ENCODE measurements at regions not wholly inside any gene's neighbourhood (a gene's known extent, or its start where the extent isn't known, plus 50 kb on each side); places are given as distances from the start of the nearest gene placed in this dataset.

DNA sequence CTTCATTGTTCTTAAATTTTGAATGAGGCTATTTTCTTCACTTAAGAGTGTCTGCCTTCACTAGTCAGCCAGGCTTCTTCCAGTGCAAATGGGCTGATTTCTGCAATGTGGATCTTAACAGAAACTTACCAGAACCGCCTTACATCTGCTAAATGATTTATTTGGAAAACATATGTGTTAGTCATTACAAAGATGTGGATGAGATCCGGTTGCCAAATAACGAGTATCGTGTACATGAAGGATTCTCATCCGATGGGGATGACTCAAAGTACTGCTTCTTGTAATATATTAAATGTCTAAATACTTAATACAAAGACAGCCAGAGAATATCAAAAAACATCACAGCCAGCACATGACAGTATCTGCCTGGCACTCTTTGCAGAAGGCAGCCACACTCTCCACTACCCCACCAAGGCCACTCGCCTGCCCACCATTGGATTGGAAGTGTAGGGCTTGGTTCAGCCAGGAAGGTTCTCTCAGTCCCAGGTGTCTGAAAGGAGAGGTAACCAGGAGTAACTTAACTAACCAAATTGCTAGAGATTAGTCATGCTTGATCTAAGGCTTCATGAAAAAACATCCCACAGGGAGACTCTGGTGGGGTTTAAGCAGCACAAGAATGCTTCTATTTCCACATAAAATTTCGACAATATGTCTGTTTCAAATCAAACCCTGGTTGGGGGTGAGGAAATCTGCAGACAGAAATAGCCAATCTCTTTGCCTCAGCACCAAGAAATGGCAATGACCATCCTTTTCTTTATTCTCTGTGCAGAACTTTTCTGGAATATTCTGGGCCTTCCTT, 174.8 kb downstream of the GADD45G start:
- H4K8ac ChIP-seq (ENCODE audit: low read depth, low read length): no peak overlapping the region
- peaks cover 32% of the 10 kb centered on the region for H3K79me1 ChIP-seq (ENCODE audit: low read length)
- H3K4me3 ChIP-seq (ENCODE audit: low read depth, low read length): no peak overlapping the region
- H3K9ac ChIP-seq (ENCODE audit: low read length): no peak overlapping the region
- no peak overlapping the region for H2AFZ ChIP-seq (ENCODE audit: insufficient read depth, low read length, poor library complexity)
- no peak overlapping the region for H3K18ac ChIP-seq (ENCODE audit: low read length)
- H2AK5ac ChIP-seq (ENCODE audit: low read length): no peak overlapping the region
- H3K9me3 ChIP-seq (ENCODE audit: insufficient read depth, low read depth, low read length): peaks cover 2% of the 10 kb centered on the region
- WGBS (ENCODE audit: extremely low coverage, insufficient coverage, insufficient read length): no CpG with 5 or more reads among the region's 7 CpGs
- no peak overlapping the region for H4K12ac ChIP-seq (ENCODE audit: low read depth, low read length)
- no peak overlapping the region for H3K4ac ChIP-seq (ENCODE audit: low read depth, low read length)
- H3K4me1 ChIP-seq (ENCODE audit: control insufficient read depth in 1 of 2, insufficient read depth in 2 of 2, low read length in 2 of 2): peaks cover 18 to 22% of the 10 kb centered on the region in 2 experiments
- peak overlapping the region; percentile 15 for H2BK120ac ChIP-seq (ENCODE audit: insufficient read depth, low read length, poor library complexity)
- H3K4me2 ChIP-seq (ENCODE audit: low read length): no peak overlapping the region
- no peak overlapping the region for H2BK5ac ChIP-seq (ENCODE audit: low read depth, low read length, poor library complexity)
- DNase-seq: no peak
- H3K23ac ChIP-seq (ENCODE audit: low read length): no peak overlapping the region
- H3K14ac ChIP-seq (ENCODE audit: low read length): no peak overlapping the region
- no peaks in the 10 kb centered on the region for H3K36me3 ChIP-seq (ENCODE audit: control insufficient read depth in 1 of 2, insufficient read depth in 2 of 2, low read length in 2 of 2)
- no peaks in the 10 kb centered on the region for H3K79me2 ChIP-seq (ENCODE audit: control insufficient read depth, insufficient read depth, low read length, poor library complexity)
- peak overlapping the region; percentile 20 for H2BK12ac ChIP-seq (ENCODE audit: low read length)
- no peaks in the 10 kb centered on the region for H3K27me3 ChIP-seq (ENCODE audit: insufficient read depth, low read length)
- H4K91ac ChIP-seq (ENCODE audit: low read depth, low read length): peak overlapping the region; percentile 15
- peak overlapping the region; percentile 20 for H3K27ac ChIP-seq (ENCODE audit: low read depth, low read length)

DNA sequence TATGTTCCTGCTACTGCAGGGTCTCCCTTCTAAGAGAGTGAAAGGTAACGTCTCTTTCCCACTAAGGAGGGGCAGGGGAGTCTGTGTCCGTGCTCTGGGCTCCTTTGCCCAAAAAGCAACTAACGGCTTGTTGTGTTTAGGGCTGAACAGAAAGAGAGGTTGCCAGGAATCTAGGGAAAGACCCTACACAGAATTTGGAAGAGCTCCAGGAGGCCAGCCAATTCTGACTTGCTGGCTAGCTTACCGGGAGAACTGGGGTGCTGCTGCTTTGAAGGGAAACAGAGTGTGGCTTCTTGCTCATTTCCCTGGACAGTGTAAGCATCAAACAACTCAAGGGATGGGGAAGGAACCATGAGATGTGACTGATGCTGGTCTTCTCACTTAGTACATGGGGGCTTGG, 176.1 kb downstream of the GADD45G start:
- H3K36me3 ChIP-seq (ENCODE audit: control insufficient read depth in 1 of 2, insufficient read depth in 2 of 2, low read length in 2 of 2): no peaks in the 10 kb centered on the region
- peak overlapping the region; percentile 20 for H2BK120ac ChIP-seq (ENCODE audit: insufficient read depth, low read length, poor library complexity)
- no peak overlapping the region for H3K14ac ChIP-seq (ENCODE audit: low read length)
- no peaks in the 10 kb centered on the region for H3K9me3 ChIP-seq (ENCODE audit: insufficient read depth, low read depth, low read length)
- no peak overlapping the region for H4K12ac ChIP-seq (ENCODE audit: low read depth, low read length)
- H3K27me3 ChIP-seq (ENCODE audit: insufficient read depth, low read length): no peaks in the 10 kb centered on the region
- H2AFZ ChIP-seq (ENCODE audit: insufficient read depth, low read length, poor library complexity): no peak overlapping the region
- H3K9ac ChIP-seq (ENCODE audit: low read length): no peak overlapping the region
- no peak for DNase-seq
- H2BK12ac ChIP-seq (ENCODE audit: low read length): peak overlapping the region; percentile 88
- no peak overlapping the region for H3K27ac ChIP-seq (ENCODE audit: low read depth, low read length)
- peaks cover 27% of the 10 kb centered on the region for H3K79me1 ChIP-seq (ENCODE audit: low read length)
- H2AK5ac ChIP-seq (ENCODE audit: low read length): no peak overlapping the region
- H4K8ac ChIP-seq (ENCODE audit: low read depth, low read length): no peak overlapping the region
- no peak overlapping the region for H3K4me2 ChIP-seq (ENCODE audit: low read length)
- H3K4me1 ChIP-seq (ENCODE audit: control insufficient read depth in 1 of 2, insufficient read depth in 2 of 2, low read length in 2 of 2): peaks cover 18 to 19% of the 10 kb centered on the region in 2 experiments
- H4K91ac ChIP-seq (ENCODE audit: low read depth, low read length): peak overlapping the region; percentile 52
- no peak overlapping the region for H3K4ac ChIP-seq (ENCODE audit: low read depth, low read length)
- H2BK5ac ChIP-seq (ENCODE audit: low read depth, low read length, poor library complexity): no peak overlapping the region
- no peak overlapping the region for H3K18ac ChIP-seq (ENCODE audit: low read length)
- no CpG with 5 or more reads among the region's 4 CpGs for WGBS (ENCODE audit: extremely low coverage, insufficient coverage, insufficient read length)
- H3K4me3 ChIP-seq (ENCODE audit: low read depth, low read length): no peak overlapping the region
- H3K23ac ChIP-seq (ENCODE audit: low read length): no peak overlapping the region
- no peaks in the 10 kb centered on the region for H3K79me2 ChIP-seq (ENCODE audit: control insufficient read depth, insufficient read depth, low read length, poor library complexity)

DNA sequence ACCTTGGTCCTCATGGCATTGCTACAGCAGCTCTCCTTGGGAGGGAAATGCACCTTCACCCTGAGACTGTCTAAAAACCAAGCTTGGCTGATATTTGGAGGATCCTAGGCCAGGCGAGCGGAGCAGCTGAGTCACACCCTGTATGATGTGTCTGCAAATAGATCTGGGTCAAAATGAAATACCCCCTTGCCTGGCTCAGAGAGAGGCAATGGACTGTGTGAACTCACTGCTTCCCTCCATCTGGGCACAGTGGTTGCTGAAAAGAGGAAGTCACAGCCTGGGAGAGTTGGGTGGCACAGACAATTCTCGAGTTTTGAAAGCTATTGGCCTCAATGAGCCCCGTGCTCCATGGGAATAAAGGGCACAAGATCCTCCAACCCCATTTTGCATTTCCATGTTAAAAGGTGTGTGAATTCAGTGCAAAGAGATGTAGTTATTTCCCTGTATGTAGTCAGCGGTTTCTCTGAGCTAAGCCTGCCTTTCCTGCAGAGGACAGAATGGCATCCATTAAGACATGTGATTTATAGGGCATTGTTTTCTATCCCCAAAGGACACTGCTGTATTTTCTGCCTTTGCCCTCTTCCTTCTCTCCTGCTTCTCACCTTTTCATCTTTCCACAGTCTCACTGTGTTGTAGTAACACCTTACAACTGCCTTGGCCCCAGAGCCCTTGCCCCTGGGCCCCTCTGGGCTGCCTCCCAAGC, 177.2 kb downstream of the GADD45G start:
- Histone ChIP-seq H3K18ac (ENCODE audit: low read length) (peak overlapping the region; percentile 57), H3K27me3 (ENCODE audit: insufficient read depth, low read length) (no peaks in the 10 kb centered on the region), H4K8ac (ENCODE audit: low read depth, low read length) (peak overlapping the region; percentile 8), H3K4me1 (ENCODE audit: control insufficient read depth in 1 of 2, insufficient read depth in 2 of 2, low read length in 2 of 2) (peaks cover 15 to 18% of the 10 kb centered on the region in 2 experiments), H3K4me2 (ENCODE audit: low read length) (no peak overlapping the region), H3K27ac (ENCODE audit: low read depth, low read length) (no peak overlapping the region), H3K14ac (ENCODE audit: low read length) (peak overlapping the region; percentile 27), H3K23ac (ENCODE audit: low read length) (no peak overlapping the region), H4K91ac (ENCODE audit: low read depth, low read length) (peak overlapping the region; percentile 59), H4K12ac (ENCODE audit: low read depth, low read length) (no peak overlapping the region), H3K79me2 (ENCODE audit: control insufficient read depth, insufficient read depth, low read length, poor library complexity) (no peaks in the 10 kb centered on the region), H2AK5ac (ENCODE audit: low read length) (peak overlapping the region; percentile 60), H3K79me1 (ENCODE audit: low read length) (peaks cover 21% of the 10 kb centered on the region), H3K4me3 (ENCODE audit: low read depth, low read length) (no peak overlapping the region), H3K36me3 (ENCODE audit: control insufficient read depth in 1 of 2, insufficient read depth in 2 of 2, low read length in 2 of 2) (no peaks in the 10 kb centered on the region), H3K9ac (ENCODE audit: low read length) (no peak overlapping the region), H2BK5ac (ENCODE audit: low read depth, low read length, poor library complexity) (no peak overlapping the region), H2AFZ (ENCODE audit: insufficient read depth, low read length, poor library complexity) (no peak overlapping the region), H2BK12ac (ENCODE audit: low read length) (peak overlapping the region; percentile 72), H2BK120ac (ENCODE audit: insufficient read depth, low read length, poor library complexity) (peak overlapping the region; percentile 15), H3K9me3 (ENCODE audit: insufficient read depth, low read depth, low read length) (no peaks in the 10 kb centered on the region), H3K4ac (ENCODE audit: low read depth, low read length) (no peak overlapping the region)
- no CpG with 5 or more reads among the region's 5 CpGs for WGBS (ENCODE audit: extremely low coverage, insufficient coverage, insufficient read length)
- peak in 1 of 2 donors; percentile 24 for DNase-seq

DNA sequence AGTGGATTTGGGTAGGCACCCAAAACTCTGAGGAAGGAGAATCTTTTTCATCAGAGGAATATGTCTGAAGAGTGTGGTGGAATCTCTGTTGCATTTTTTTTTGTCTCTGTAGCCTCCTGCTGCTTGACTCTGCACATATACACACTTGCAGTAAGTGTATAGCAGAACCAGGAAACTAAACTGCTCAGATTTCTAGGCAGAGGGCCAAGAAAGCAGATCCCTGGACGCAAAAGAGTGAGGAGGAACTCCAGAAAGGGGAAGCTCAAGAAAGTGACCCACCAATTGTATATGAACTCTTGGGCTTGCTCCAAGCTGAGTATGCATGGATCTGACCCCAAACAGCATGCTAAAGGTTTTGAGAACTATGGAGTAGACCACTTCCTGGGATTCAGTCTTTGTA, 181.8 kb downstream of the GADD45G start:
- H3K4me1 ChIP-seq (ENCODE audit: control insufficient read depth in 1 of 2, insufficient read depth in 2 of 2, low read length in 2 of 2): peaks cover 5 to 6% of the 10 kb centered on the region in 2 experiments
- H3K27me3 ChIP-seq (ENCODE audit: insufficient read depth, low read length): no peaks in the 10 kb centered on the region
- H3K4me3 ChIP-seq (ENCODE audit: low read depth, low read length): no peak overlapping the region
- no peak overlapping the region for H3K18ac ChIP-seq (ENCODE audit: low read length)
- H4K91ac ChIP-seq (ENCODE audit: low read depth, low read length): no peak overlapping the region
- DNase-seq: peak in 1 of 2 donors; percentile 17
- no peak overlapping the region for H2BK120ac ChIP-seq (ENCODE audit: insufficient read depth, low read length, poor library complexity)
- no peaks in the 10 kb centered on the region for H3K36me3 ChIP-seq (ENCODE audit: control insufficient read depth in 1 of 2, insufficient read depth in 2 of 2, low read length in 2 of 2)
- no peak overlapping the region for H2AFZ ChIP-seq (ENCODE audit: insufficient read depth, low read length, poor library complexity)
- peaks cover 7% of the 10 kb centered on the region for H3K79me1 ChIP-seq (ENCODE audit: low read length)
- no peak overlapping the region for H3K9ac ChIP-seq (ENCODE audit: low read length)
- no peak overlapping the region for H4K12ac ChIP-seq (ENCODE audit: low read depth, low read length)
- H3K23ac ChIP-seq (ENCODE audit: low read length): no peak overlapping the region
- H3K27ac ChIP-seq (ENCODE audit: low read depth, low read length): no peak overlapping the region
- no peak overlapping the region for H2BK5ac ChIP-seq (ENCODE audit: low read depth, low read length, poor library complexity)
- H3K79me2 ChIP-seq (ENCODE audit: control insufficient read depth, insufficient read depth, low read length, poor library complexity): no peaks in the 10 kb centered on the region
- H3K4ac ChIP-seq (ENCODE audit: low read depth, low read length): no peak overlapping the region
- H3K4me2 ChIP-seq (ENCODE audit: low read length): no peak overlapping the region
- no CpG with 5 or more reads among the region's 1 CpG for WGBS (ENCODE audit: extremely low coverage, insufficient coverage, insufficient read length)
- H3K14ac ChIP-seq (ENCODE audit: low read length): no peak overlapping the region
- H3K9me3 ChIP-seq (ENCODE audit: insufficient read depth, low read depth, low read length): peaks cover 3% of the 10 kb centered on the region
- no peak overlapping the region for H2BK12ac ChIP-seq (ENCODE audit: low read length)
- H4K8ac ChIP-seq (ENCODE audit: low read depth, low read length): no peak overlapping the region
- H2AK5ac ChIP-seq (ENCODE audit: low read length): no peak overlapping the region
